ENCODE measurements at regions not wholly inside any gene's neighbourhood (a gene's known extent, or its start where the extent isn't known, plus 50 kb on each side); places are given as distances from the start of the nearest gene placed in this dataset.

DNA sequence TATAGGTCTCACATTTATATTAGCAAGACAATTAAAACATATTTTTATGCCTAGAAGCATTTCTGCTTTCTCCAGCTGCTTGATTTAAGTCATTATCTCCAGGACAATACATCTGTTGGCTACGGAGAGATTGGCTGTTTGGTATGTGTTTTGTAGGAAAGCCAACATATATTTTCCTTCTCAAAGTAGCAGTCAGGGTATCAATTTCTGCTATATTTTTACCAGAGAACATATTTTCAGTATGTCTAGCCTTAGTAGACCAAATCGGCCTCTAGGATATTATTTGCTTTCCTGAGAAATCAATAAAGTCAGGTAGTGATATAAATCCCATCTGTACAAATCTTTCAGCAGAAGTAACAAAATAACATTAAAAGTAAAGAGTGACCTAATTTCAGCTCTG lies 150.0 kb upstream of the COL3A1 start:
- Histone ChIP-seq H3K9ac (no peak overlapping the region), H3K4me1 (ENCODE audit: control insufficient read depth in 1 of 2, insufficient read depth in 2 of 2, low read depth in 1 of 2, low read length in 1 of 2) (peaks cover 0 to 5% of the 10 kb centered on the region in 2 experiments; a peak in 2 of 4 replicates), H2AFZ (ENCODE audit: low read depth) (no peak overlapping the region), H3K27me3 (ENCODE audit: insufficient read depth) (no peaks in the 10 kb centered on the region), H3K4me3 (ENCODE audit: low read depth in 2 of 2, low read length in 1 of 2) (no peak overlapping the region), H3K27ac (ENCODE audit: low read depth in 2 of 2, low read length in 1 of 2) (no peak overlapping the region), H4K20me1 (ENCODE audit: insufficient read depth) (no peaks in the 10 kb centered on the region), H3K4me2 (no peak overlapping the region), H3K36me3 (replicated peaks in 1 of 2; ENCODE audit: control insufficient read depth in 1 of 2, insufficient read depth in 2 of 2, low read length in 1 of 2) (no peaks in the 10 kb centered on the region), H3K79me2 (ENCODE audit: insufficient read depth) (no peaks in the 10 kb centered on the region), H3F3A (replicated peaks; ENCODE audit: insufficient read depth) (no peaks in the 10 kb centered on the region), H3K9me3 (0 out of 2 replicates have a peak, but pooled peaks cover 3% of the 10 kb centered on the region), H3K9me2 (no peaks in the 10 kb centered on the region)
- no peak for DNase-seq
- POLR2A ChIA-PET: no interaction called here
- CTCF ChIA-PET: no interaction called here
- TF ChIP-seq EP300 (IDR thresholded peaks at IDR 0.05; ENCODE audit: borderline replicate concordance in 1 of 2, low read depth in 1 of 2, low read length in 1 of 2): no peak
- no peak for TF ChIP-seq RCOR1 (IDR thresholded peaks at IDR 0.05; ENCODE audit: low read length)
- TF ChIP-seq POLR2AphosphoS5 (IDR thresholded peaks at IDR 0.05; ENCODE audit: low read depth, low read length): no peak
- TF ChIP-seq, protein P1, sequence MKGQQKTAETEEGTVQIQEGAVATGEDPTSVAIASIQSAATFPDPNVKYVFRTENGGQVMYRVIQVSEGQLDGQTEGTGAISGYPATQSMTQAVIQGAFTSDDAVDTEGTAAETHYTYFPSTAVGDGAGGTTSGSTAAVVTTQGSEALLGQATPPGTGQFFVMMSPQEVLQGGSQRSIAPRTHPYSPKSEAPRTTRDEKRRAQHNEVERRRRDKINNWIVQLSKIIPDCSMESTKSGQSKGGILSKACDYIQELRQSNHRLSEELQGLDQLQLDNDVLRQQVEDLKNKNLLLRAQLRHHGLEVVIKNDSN (IDR thresholded peaks at IDR 0.05; ENCODE audit: borderline replicate concordance, low read depth): no peak
- TF ChIP-seq TEAD4 (IDR thresholded peaks at IDR 0.05; ENCODE audit: borderline replicate concordance, insufficient read depth): no peak
- no peak for TF ChIP-seq NFIC (IDR thresholded peaks at IDR 0.05; ENCODE audit: borderline replicate concordance)
- TF ChIP-seq FOXJ3 (CRISPR knock-in tag; IDR thresholded peaks at IDR 0.05): no peak
- TF ChIP-seq, protein P2, sequence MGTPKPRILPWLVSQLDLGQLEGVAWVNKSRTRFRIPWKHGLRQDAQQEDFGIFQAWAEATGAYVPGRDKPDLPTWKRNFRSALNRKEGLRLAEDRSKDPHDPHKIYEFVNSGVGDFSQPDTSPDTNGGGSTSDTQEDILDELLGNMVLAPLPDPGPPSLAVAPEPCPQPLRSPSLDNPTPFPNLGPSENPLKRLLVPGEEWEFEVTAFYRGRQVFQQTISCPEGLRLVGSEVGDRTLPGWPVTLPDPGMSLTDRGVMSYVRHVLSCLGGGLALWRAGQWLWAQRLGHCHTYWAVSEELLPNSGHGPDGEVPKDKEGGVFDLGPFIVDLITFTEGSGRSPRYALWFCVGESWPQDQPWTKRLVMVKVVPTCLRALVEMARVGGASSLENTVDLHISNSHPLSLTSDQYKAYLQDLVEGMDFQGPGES (IDR thresholded peaks at IDR 0.05; ENCODE audit: low read depth, low read length): no peak
- no peak for TF ChIP-seq TCF12 (IDR thresholded peaks at IDR 0.05)
- no peak for TF ChIP-seq NRF1 (IDR thresholded peaks at IDR 0.05; ENCODE audit: low read depth, low read length)
- TF ChIP-seq RAD21 (IDR thresholded peaks at IDR 0.05; ENCODE audit: low read length): no peak
- no peak for TF ChIP-seq RFX5 (IDR thresholded peaks at IDR 0.05; ENCODE audit: low read length)
- TF ChIP-seq YY1 (IDR thresholded peaks at IDR 0.05; ENCODE audit: low read depth): no peak
- TF ChIP-seq GATA2 (CRISPR knock-in tag; IDR thresholded peaks at IDR 0.05): no peak
- no peak for TF ChIP-seq EZH2phosphoT487 (IDR thresholded peaks at IDR 0.05; ENCODE audit: borderline replicate concordance, low read depth)
- TF ChIP-seq RXRA (IDR thresholded peaks at IDR 0.05; ENCODE audit: borderline replicate concordance, low read depth): no peak
- no peak for TF ChIP-seq ZBTB33 (IDR thresholded peaks at IDR 0.05; ENCODE audit: borderline replicate concordance, low read depth)
- TF ChIP-seq MEF2A (IDR thresholded peaks at IDR 0.05; ENCODE audit: borderline replicate concordance, low read depth): no peak
- no peak for TF ChIP-seq MAX (IDR thresholded peaks at IDR 0.05; ENCODE audit: low read depth)
- no peak for TF ChIP-seq ELF1 (IDR thresholded peaks at IDR 0.05)
- WGBS (ENCODE audit: low lambda C conversion rate): 59% methylated on average over 2 of the region's 2 CpGs

All from SK-N-SH (cell line).